Tibial nerve (tissue), 3 donors: ENCODE measurements at regions not wholly inside any gene's neighbourhood (a gene's known extent, or its start where the extent isn't known, plus 50 kb on each side); places are given as distances from the start of the nearest gene placed in this dataset.

ENCODE experiments used
- POLR2A ChIP-seq, 2 donors: fragments of 450-650 bp; IDR thresholded peaks; one replicate each; pipeline ENCODE4 v1.6.1; 2017; ENCODE audit warnings: antibody characterized with exemption in 2 of 2, mild to moderate bottlenecking in 2 of 2, moderate library complexity in 2 of 2
- TF ChIP-seq, protein P1 (sequence below), 5 experiments: fragments of 200-600 bp in 3 of 5; fragments of 450-650 bp in 2 of 5; sonication (generic) in 3 of 5; IDR thresholded peaks; one replicate each; pipeline ENCODE4 v1.5.1; 2016 to 2019; ENCODE audit warnings: antibody characterized with exemption in 5 of 5, mild to moderate bottlenecking in 3 of 5, moderate library complexity in 2 of 5

DNA sequence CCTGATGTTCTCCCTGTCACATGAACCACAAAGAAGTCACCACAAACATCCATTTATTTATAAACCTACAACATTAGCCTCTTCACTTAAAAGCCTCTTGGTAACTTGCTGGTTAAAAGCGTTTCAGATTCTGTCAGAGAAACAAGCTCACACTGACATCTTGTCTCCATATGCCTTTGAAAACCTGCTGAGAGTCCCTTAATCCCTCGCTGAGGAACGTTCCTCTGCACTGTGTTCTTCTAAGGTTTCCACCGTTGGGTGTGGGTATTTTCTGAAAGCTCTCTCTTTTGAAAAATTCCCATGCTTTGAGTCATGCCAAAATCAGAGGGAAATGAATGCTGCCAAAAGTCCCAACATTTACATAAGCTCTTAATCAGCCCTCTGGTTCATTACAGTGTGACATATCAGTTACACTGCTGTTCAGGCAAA lies 149.8 kb downstream of the CCDC34 start:
- TF ChIP-seq, protein P1, sequence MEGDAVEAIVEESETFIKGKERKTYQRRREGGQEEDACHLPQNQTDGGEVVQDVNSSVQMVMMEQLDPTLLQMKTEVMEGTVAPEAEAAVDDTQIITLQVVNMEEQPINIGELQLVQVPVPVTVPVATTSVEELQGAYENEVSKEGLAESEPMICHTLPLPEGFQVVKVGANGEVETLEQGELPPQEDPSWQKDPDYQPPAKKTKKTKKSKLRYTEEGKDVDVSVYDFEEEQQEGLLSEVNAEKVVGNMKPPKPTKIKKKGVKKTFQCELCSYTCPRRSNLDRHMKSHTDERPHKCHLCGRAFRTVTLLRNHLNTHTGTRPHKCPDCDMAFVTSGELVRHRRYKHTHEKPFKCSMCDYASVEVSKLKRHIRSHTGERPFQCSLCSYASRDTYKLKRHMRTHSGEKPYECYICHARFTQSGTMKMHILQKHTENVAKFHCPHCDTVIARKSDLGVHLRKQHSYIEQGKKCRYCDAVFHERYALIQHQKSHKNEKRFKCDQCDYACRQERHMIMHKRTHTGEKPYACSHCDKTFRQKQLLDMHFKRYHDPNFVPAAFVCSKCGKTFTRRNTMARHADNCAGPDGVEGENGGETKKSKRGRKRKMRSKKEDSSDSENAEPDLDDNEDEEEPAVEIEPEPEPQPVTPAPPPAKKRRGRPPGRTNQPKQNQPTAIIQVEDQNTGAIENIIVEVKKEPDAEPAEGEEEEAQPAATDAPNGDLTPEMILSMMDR (IDR thresholded peaks at IDR 0.05), result no peak
- no peak for TF ChIP-seq POLR2A (IDR thresholded peaks at IDR 0.05)
